Peyer's patch (tissue), 4 donors: ENCODE measurements at regions not wholly inside any gene's neighbourhood (a gene's known extent, or its start where the extent isn't known, plus 50 kb on each side); places are given as distances from the start of the nearest gene placed in this dataset.

Source experiments
- DNase-seq, 3 donors: peaks; one replicate each; pipeline ENCODE4 v3.0.0-alpha.2; 2017 to 2019
- H3K27ac ChIP-seq, 4 donors: fragments of 200-600 bp; sonication (generic); one replicate each; pipeline ENCODE4 v1.5.1; 2016 to 2019
- H3K27me3 ChIP-seq, 2 donors: fragments of 200-600 bp; sonication (generic); one replicate each; pipeline ENCODE4 v1.5.1; 2019
- H3K36me3 ChIP-seq, 3 donors: fragments of 200-600 bp; sonication (generic); one replicate each; pipeline ENCODE4 v1.5.1; 2016 to 2019
- H3K4me1 ChIP-seq, 4 donors: fragments of 200-600 bp; sonication (generic); one replicate each; pipeline ENCODE4 v1.5.1; 2016 to 2019
- H3K4me3 ChIP-seq, 4 donors: fragments of 200-600 bp; sonication (generic); 1 replicate in 3 of 4; 2 replicates in 1 of 4; pipeline ENCODE4 v1.5.1; 2016 to 2019; ENCODE audit warnings: mild to moderate bottlenecking in 1 of 4
- H3K9me3 ChIP-seq, 4 donors: fragments of 200-600 bp; sonication (generic); one replicate each; pipeline ENCODE4 v1.5.1; 2016 to 2019; ENCODE audit warnings: mild to moderate bottlenecking in 1 of 4
- CTCF ChIP-seq, 6 experiments: fragments of 450-650 bp in 4 of 6; fragments of 200-600 bp in 2 of 6; sonication (generic) in 1 of 6; IDR thresholded peaks; one replicate each; pipeline ENCODE4 v1.5.1; 2017 to 2019; ENCODE audit warnings: antibody characterized with exemption in 6 of 6, mild to moderate bottlenecking in 3 of 6, moderate library complexity in 1 of 6
- POLR2A ChIP-seq, 2 donors: fragments of 450-650 bp; IDR thresholded peaks; one replicate each; pipeline ENCODE4 v1.5.1; 2017; ENCODE audit warnings: antibody characterized with exemption in 2 of 2, mild to moderate bottlenecking in 2 of 2, moderate library complexity in 2 of 2

DNA sequence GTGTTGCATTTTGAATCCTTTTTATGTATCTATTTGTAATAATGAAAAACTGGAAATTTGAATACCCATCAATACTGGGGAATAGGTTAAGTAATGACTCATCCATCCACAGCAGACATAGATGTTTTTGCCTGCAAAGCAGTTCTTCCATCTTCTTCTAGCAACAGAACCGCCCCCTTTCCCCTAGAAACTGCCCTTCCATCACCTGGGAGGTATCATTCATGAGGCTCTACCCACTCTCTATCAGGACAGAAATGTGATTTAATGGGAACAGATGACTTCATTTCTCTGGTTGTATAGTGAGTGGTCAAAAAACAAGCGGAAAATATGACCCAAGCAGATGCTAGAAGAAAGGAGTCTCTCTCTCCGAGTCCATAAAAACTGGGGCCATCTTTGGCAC lies 532.8 kb downstream of the UQCRFS1 start:
- no peak for TF ChIP-seq POLR2A (IDR thresholded peaks at IDR 0.05)
- no peak for TF ChIP-seq CTCF (IDR thresholded peaks at IDR 0.05)
- H3K36me3 ChIP-seq = no peaks in the 10 kb centered on the region
- DNase-seq = no peak

GRCh38 chr19:28670836-28671235 lies 542.1 kb downstream of the UQCRFS1 start:
- no peaks in the 10 kb centered on the region for H3K36me3 ChIP-seq
- no peak overlapping the region for H3K27ac ChIP-seq
- no peaks in the 10 kb centered on the region for H3K27me3 ChIP-seq
- no peaks in the 10 kb centered on the region for H3K4me1 ChIP-seq
- TF ChIP-seq CTCF (IDR thresholded peaks at IDR 0.05) (no peak), POLR2A (IDR thresholded peaks at IDR 0.05) (no peak)
- H3K9me3 ChIP-seq = peaks cover 0 to 9% (median 0%) of the 10 kb centered on the region in 4 donors
- no peak overlapping the region for H3K4me3 ChIP-seq
- no peak for DNase-seq

More for the DNA sequence above, 532.8 kb downstream of the UQCRFS1 start:
- Histone ChIP-seq H3K9me3 (no peaks in the 10 kb centered on the region), H3K4me1 (no peaks in the 10 kb centered on the region), H3K4me3 (no peak overlapping the region), H3K27ac (no peak overlapping the region), H3K27me3 (no peaks in the 10 kb centered on the region)

DNA sequence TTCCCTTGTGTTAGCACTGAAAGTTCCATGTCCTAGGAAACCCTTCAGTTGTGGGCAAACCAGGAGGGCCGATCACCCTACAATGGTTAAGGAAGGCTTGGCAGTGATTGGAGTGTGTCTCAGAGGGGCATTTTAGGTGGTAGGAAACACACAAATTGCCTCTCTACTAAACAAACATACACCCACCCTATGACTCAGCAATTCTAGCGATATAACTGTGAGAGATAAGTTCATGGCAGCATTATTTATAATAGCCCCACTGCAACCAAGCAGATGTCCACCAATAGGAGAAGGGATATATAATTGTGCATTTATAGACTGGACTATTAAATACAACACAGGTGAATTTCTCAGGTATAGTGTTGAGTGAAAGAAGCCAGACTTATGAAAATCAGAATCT lies 543.1 kb downstream of the UQCRFS1 start:
- Histone ChIP-seq H3K27ac (no peak overlapping the region), H3K36me3 (no peaks in the 10 kb centered on the region), H3K4me3 (no peak overlapping the region), H3K4me1 (no peaks in the 10 kb centered on the region), H3K9me3 (peaks cover 0 to 9% (median 0%) of the 10 kb centered on the region in 4 donors), H3K27me3 (no peaks in the 10 kb centered on the region)
- TF ChIP-seq POLR2A (IDR thresholded peaks at IDR 0.05) = no peak
- TF ChIP-seq CTCF (IDR thresholded peaks at IDR 0.05) = no peak
- DNase-seq = no peak

GRCh38 chr19:28667348-28667977 lies 545.5 kb downstream of the UQCRFS1 start:
- H3K27me3 ChIP-seq = no peaks in the 10 kb centered on the region
- H3K4me1 ChIP-seq = no peaks in the 10 kb centered on the region
- no peaks in the 10 kb centered on the region for H3K36me3 ChIP-seq
- no peak for TF ChIP-seq POLR2A (IDR thresholded peaks at IDR 0.05)
- TF ChIP-seq CTCF (IDR thresholded peaks at IDR 0.05) = no peak
- peaks cover 0 to 9% (median 0%) of the 10 kb centered on the region in 4 donors for H3K9me3 ChIP-seq
- H3K4me3 ChIP-seq = no peak overlapping the region
- no peak for DNase-seq
- H3K27ac ChIP-seq = no peak overlapping the region

DNA sequence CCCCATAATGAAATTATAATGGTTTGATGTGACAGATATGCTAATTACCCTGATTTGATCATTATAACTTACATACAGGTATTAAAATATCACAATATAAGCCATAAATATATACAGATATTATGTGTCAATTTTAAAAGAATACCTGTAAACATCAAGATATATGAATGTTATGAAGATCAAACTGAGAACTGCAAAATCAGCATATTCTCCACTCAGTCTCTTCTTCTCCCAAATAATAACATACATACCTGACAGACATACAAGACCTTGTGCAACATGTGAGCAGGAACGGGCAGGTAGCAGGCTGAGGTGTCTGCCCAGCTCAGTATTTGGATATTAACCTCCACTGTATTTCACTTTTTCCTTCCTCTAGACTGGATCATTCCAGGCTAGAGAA lies 547.2 kb downstream of the UQCRFS1 start:
- Histone ChIP-seq H3K4me3 (no peak overlapping the region), H3K9me3 (peaks cover 0 to 9% (median 0%) of the 10 kb centered on the region in 4 donors), H3K27ac (no peak overlapping the region), H3K4me1 (no peaks in the 10 kb centered on the region), H3K36me3 (no peaks in the 10 kb centered on the region), H3K27me3 (no peaks in the 10 kb centered on the region)
- DNase-seq = no peak
- TF ChIP-seq CTCF (IDR thresholded peaks at IDR 0.05) = no peak
- TF ChIP-seq POLR2A (IDR thresholded peaks at IDR 0.05) = no peak

DNA sequence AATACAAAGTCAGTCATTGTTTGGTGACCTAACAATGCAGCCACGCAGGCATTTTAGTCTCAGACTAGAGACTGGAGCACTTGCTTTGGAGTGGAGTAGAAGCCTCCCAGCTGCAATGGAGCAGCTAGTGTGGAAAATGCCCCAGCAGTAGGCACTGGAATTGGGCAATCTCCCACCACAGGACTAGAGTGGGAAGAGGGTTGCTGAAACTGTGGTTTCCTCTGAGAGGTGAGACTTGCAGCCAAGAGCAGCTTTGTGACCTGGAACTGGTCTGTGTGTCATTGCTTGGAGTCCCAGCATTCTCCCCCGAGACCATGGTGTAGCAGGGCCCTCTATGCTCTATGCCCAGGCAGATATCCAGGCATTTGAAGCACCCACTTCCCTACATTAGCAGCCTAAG lies 556.3 kb downstream of the UQCRFS1 start:
- Histone ChIP-seq H3K9me3 (peaks cover 0 to 15% (median 0%) of the 10 kb centered on the region in 4 donors), H3K27ac (no peak overlapping the region), H3K4me1 (no peaks in the 10 kb centered on the region), H3K27me3 (no peaks in the 10 kb centered on the region), H3K4me3 (no peak overlapping the region), H3K36me3 (no peaks in the 10 kb centered on the region)
- no peak for DNase-seq
- TF ChIP-seq CTCF (IDR thresholded peaks at IDR 0.05) = no peak
- no peak for TF ChIP-seq POLR2A (IDR thresholded peaks at IDR 0.05)
